Kidney (tissue), 13 donors: ENCODE measurements at regions not wholly inside any gene's neighbourhood (a gene's known extent, or its start where the extent isn't known, plus 50 kb on each side); places are given as distances from the start of the nearest gene placed in this dataset.

Source experiments
- DNase-seq, 5 donors: peaks; one replicate each; pipeline ENCODE4 v3.0.0-alpha.2; 2013 to 2020
- FAIRE-seq: peaks from 2 replicates; lab custom pipeline; 2012; peaks lifted over from hg19 to GRCh38; lab: Jason Lieb, UNC
- H3K27ac ChIP-seq, 2 donors: one replicate each; pipeline ENCODE4 v1.7.0; 2013; ENCODE audit warnings: low read depth in 2 of 2, low read length in 2 of 2, inconsistent platforms in 1 of 2
- H3K27me3 ChIP-seq: one replicate; pipeline ENCODE4 v1.7.1; 2013; ENCODE audit warnings: low read length, inconsistent platforms; ENCODE audit not compliant: control insufficient read depth, insufficient read depth
- H3K36me3 ChIP-seq, 3 donors: one replicate each; pipeline versions ENCODE4 v1.7.0 to v1.7.1; 2013; ENCODE audit warnings: low read length in 3 of 3, control low read depth in 1 of 3, inconsistent platforms in 1 of 3; ENCODE audit not compliant: insufficient read depth in 3 of 3, control insufficient read depth in 2 of 3
- H3K4me1 ChIP-seq, 3 donors: one replicate each; pipeline versions ENCODE4 v1.7.0 to v1.7.1; 2013; ENCODE audit warnings: low read length in 3 of 3, inconsistent platforms in 1 of 3, low read depth in 1 of 3; ENCODE audit not compliant: control insufficient read depth in 2 of 3, insufficient read depth in 2 of 3
- H3K4me3 ChIP-seq, 3 donors: one replicate each; pipeline versions ENCODE4 v1.7.0 to v1.8.1; 2013; ENCODE audit warnings: low read length in 3 of 3, control low read depth in 1 of 3, inconsistent platforms in 1 of 3
- H3K9ac ChIP-seq, 3 donors: one replicate each; pipeline versions ENCODE4 v1.7.0 to v1.7.1; 2013; ENCODE audit warnings: low read length in 3 of 3, control low read depth in 1 of 3, inconsistent platforms in 1 of 3
- H3K9me3 ChIP-seq, 3 donors: one replicate each; pipeline versions ENCODE4 v1.7.0 to v1.7.1; 2013; ENCODE audit warnings: low read length in 3 of 3, control low read depth in 1 of 3, inconsistent platforms in 1 of 3; ENCODE audit not compliant: control insufficient read depth in 2 of 3, insufficient read depth in 1 of 3
- CTCF ChIP-seq: IDR thresholded peaks from 3 replicates; pipeline ENCODE4 v1.5.1; 2012; ENCODE audit warnings: mild to moderate bottlenecking, moderate library complexity, borderline replicate concordance; ENCODE audit not compliant: insufficient read depth; ENCODE audit errors: extremely low read depth
- intact Hi-C: fragments of 100-400 bp; cut with DNase I; formaldehyde crosslinking; loops from one replicate; pipeline ENCODE4 v1.11.1; 2022
- donor health status: control.
- donor health status: control.
- donor health status: control.
- donor health status: control.
- donor health status: control.
- donor health status: DM: yes; HTN: yes; CAD: no.
- donor health status: Normal renal cell carcinoma (clear cell type).

- Histone ChIP-seq H3K36me3 (no peaks in the 10 kb centered on the region), H3K9ac (no peak overlapping the region), H3K27ac (no peak overlapping the region), H3K4me3 (no peak overlapping the region), H3K9me3 (no peaks in the 10 kb centered on the region), H3K4me1 (no peaks in the 10 kb centered on the region), H3K27me3 (no peaks in the 10 kb centered on the region)
- no peak for DNase-seq
- FAIRE-seq: no peak
- intact Hi-C loops: no loop called here
- no peak for TF ChIP-seq CTCF
These were observed 1102.4 kb downstream of the SORCS3 start for GRCh38 chr10:105743343-105744056.

- TF ChIP-seq CTCF: no peak
- Histone ChIP-seq H3K27me3 (no peaks in the 10 kb centered on the region), H3K36me3 (no peaks in the 10 kb centered on the region), H3K9ac (no peak overlapping the region), H3K4me1 (no peaks in the 10 kb centered on the region), H3K4me3 (no peak overlapping the region), H3K9me3 (no peaks in the 10 kb centered on the region), H3K27ac (no peak overlapping the region)
- intact Hi-C loops: no loop called here
- FAIRE-seq (no peak), DNase-seq (no peak)
These were observed 1101.8 kb downstream of the SORCS3 start for GRCh38 chr10:105742923-105743322.

- Histone ChIP-seq H3K36me3 (no peaks in the 10 kb centered on the region), H3K9me3 (no peaks in the 10 kb centered on the region), H3K9ac (no peak overlapping the region), H3K4me3 (no peak overlapping the region), H3K27ac (no peak overlapping the region), H3K27me3 (no peaks in the 10 kb centered on the region), H3K4me1 (no peaks in the 10 kb centered on the region)
- DNase-seq (no peak), FAIRE-seq (no peak)
- intact Hi-C loops: no loop called here
- TF ChIP-seq CTCF: no peak
These were observed 1101.1 kb downstream of the SORCS3 start for GRCh38 chr10:105742184-105742583.

GRCh38 chr10:105734479-105734878, 1093.4 kb downstream of the SORCS3 start:
- Histone ChIP-seq H3K9ac (no peak overlapping the region), H3K36me3 (no peaks in the 10 kb centered on the region), H3K4me3 (no peak overlapping the region), H3K27ac (no peak overlapping the region), H3K4me1 (no peaks in the 10 kb centered on the region), H3K27me3 (no peaks in the 10 kb centered on the region), H3K9me3 (no peaks in the 10 kb centered on the region)
- intact Hi-C loops: no loop called here
- no peak for FAIRE-seq
- no peak for DNase-seq
- TF ChIP-seq CTCF: no peak
